Heart left ventricle (tissue), 13 donors: ENCODE measurements at regions not wholly inside any gene's neighbourhood (a gene's known extent, or its start where the extent isn't known, plus 50 kb on each side); places are given as distances from the start of the nearest gene placed in this dataset.

ENCODE experiments used
- CTCF ChIP-seq, 12 donors: fragments of 200-600 bp; sonication (generic) in 4 of 12; IDR thresholded peaks; one replicate each; pipeline versions ENCODE4 v1.5.0 to v1.8.0; 2018 to 2022; ENCODE audit warnings: antibody characterized with exemption in 12 of 12, mild to moderate bottlenecking in 5 of 12
- POLR2A ChIP-seq, 2 donors: fragments of 450-650 bp; IDR thresholded peaks; one replicate each; pipeline ENCODE4 v1.6.1; 2017; ENCODE audit warnings: antibody characterized with exemption in 2 of 2, mild to moderate bottlenecking in 2 of 2, moderate library complexity in 2 of 2
- donor health status: ischemic (EF 13 %, LVEDD 7.1; RV severe dilation, severe dysfunction).
- donor health status: DM: no; HTN: yes; CAD: no.
- donor health status: DM: no; HTN: no; CAD: no.
- donor health status: ischemic (EF 25% LVEDD 6.9; RV normal size, moderate dysfunction).
- donor health status: ischemic (EF 25% LVEDD 5.7; RV mildly dilated, moderate dysfunction).
- donor health status: ischemic (EF 35%, LVEDD 5.7; RV mildly dilated, moderate dysfunction).
- donor health status: nonischemic (EF 11% LVEDD 7.7; RV severe dilation, severe dysfunction).
- donor health status: DM: yes; HTN: yes; CAD: no.
- donor health status: PGD.
- donor health status: ischemic (EF 29% LVEDD 5.4; RV normal size, mild dysfunction).
- donor health status: nonischemic (EF 23%, LVEDD 6.1; RV moderate dilation, normal function).

- TF ChIP-seq POLR2A (IDR thresholded peaks at IDR 0.05) (no peak), CTCF (IDR thresholded peaks at IDR 0.05) (no peak)
These were observed 935.8 kb downstream of the DTWD2 start for GRCh38 chr5:118052503-118052902.
